OCI-LY1 (cell line): ENCODE measurements at regions not wholly inside any gene's neighbourhood (a gene's known extent, or its start where the extent isn't known, plus 50 kb on each side); places are given as distances from the start of the nearest gene placed in this dataset.

Experiments used
- H2AFZ ChIP-seq: fragments of 200-600 bp; sonication (generic), shearing (Covaris generic); 2 replicates; pipeline ENCODE4 v1.6.0; 2014; ENCODE audit warnings: antibody characterized with exemption, mild to moderate bottlenecking, low read length
- H3F3A ChIP-seq: fragments of 200-600 bp; sonication (generic), shearing (Covaris generic); 2 replicates; pipeline ENCODE4 v1.6.0; 2014; ENCODE audit warnings: mild to moderate bottlenecking, antibody characterized with exemption, low read length, moderate library complexity; ENCODE audit not compliant: insufficient read depth
- H3K27ac ChIP-seq: fragments of 200-600 bp; sonication (generic); 2 replicates; pipeline ENCODE4 v1.5.1; 2014; ENCODE audit warnings: low read length, mixed run types, mild to moderate bottlenecking, low read depth; ENCODE audit not compliant: poor library complexity, severe bottlenecking
- H3K27me3 ChIP-seq: fragments of 200-600 bp; sonication (generic); 2 replicates; pipeline ENCODE4 v1.6.0; 2014; ENCODE audit warnings: antibody characterized with exemption, mild to moderate bottlenecking, low read length, moderate library complexity; ENCODE audit not compliant: insufficient read depth
- H3K36me3 ChIP-seq: fragments of 200-600 bp; sonication (generic); 2 replicates; pipeline ENCODE4 v1.6.1; 2014; ENCODE audit warnings: mild to moderate bottlenecking, antibody characterized with exemption, low read length, moderate library complexity, mixed read lengths; ENCODE audit not compliant: insufficient read depth
- H3K4me1 ChIP-seq: fragments of 200-600 bp; sonication (generic); 2 replicates; pipeline ENCODE4 v1.5.1; 2014; ENCODE audit warnings: mild to moderate bottlenecking, low read length, moderate library complexity; ENCODE audit not compliant: insufficient read depth, severe bottlenecking
- H3K4me2 ChIP-seq: fragments of 200-600 bp; sonication (generic), shearing (Covaris generic); 2 replicates; pipeline ENCODE4 v1.6.1; 2014; ENCODE audit warnings: low read length
- H3K4me3 ChIP-seq: fragments of 200-600 bp; sonication (generic); 2 replicates; pipeline ENCODE4 v1.5.1; 2014; ENCODE audit warnings: low read length, low read depth, mild to moderate bottlenecking, mixed read lengths; ENCODE audit not compliant: poor library complexity, severe bottlenecking
- H3K79me2 ChIP-seq: fragments of 200-600 bp; shearing (Covaris generic); 2 replicates; pipeline ENCODE4 v1.6.1; 2016; ENCODE audit warnings: mixed run types, low read length, mixed read lengths; ENCODE audit not compliant: insufficient read depth
- H3K9ac ChIP-seq: fragments of 200-600 bp; sonication (generic), shearing (Covaris generic); 2 replicates; pipeline ENCODE4 v1.6.1; 2014; ENCODE audit warnings: mild to moderate bottlenecking, low read length, mixed read lengths
- H3K9me2 ChIP-seq: fragments of 200-600 bp; sonication (generic), shearing (Covaris generic); 2 replicates; pipeline ENCODE4 v1.6.1; 2014; ENCODE audit warnings: low read depth, mild to moderate bottlenecking, low read length, mixed read lengths
- H3K9me3 ChIP-seq: fragments of 200-600 bp; shearing (Covaris generic); 2 replicates; pipeline ENCODE4 v1.6.1; 2014; ENCODE audit warnings: low read length, mixed read lengths
- H4K20me1 ChIP-seq: fragments of 200-600 bp; sonication (generic), shearing (Covaris generic); 2 replicates; pipeline ENCODE4 v1.6.0; 2016; ENCODE audit warnings: mild to moderate bottlenecking, low read length; ENCODE audit not compliant: insufficient read depth
- EZH2 ChIP-seq: fragments of 200-600 bp; sonication (generic), shearing (Covaris generic); IDR thresholded peaks from 2 replicates; pipeline ENCODE4 v1.8.0; 2017; ENCODE audit warnings: borderline replicate concordance, mixed run types, mild to moderate bottlenecking, antibody characterized with exemption, low read length, moderate library complexity, mixed read lengths
- TF ChIP-seq, protein P1 (sequence below): fragments of 200-600 bp; sonication (generic), shearing (Covaris generic); IDR thresholded peaks from 2 replicates; pipeline ENCODE4 v1.5.1; 2017; ENCODE audit warnings: mild to moderate bottlenecking, antibody characterized with exemption, low read length, moderate library complexity, mixed read lengths

- Histone ChIP-seq H4K20me1 (no peaks in the 10 kb centered on the region), H3K27me3 (no peaks in the 10 kb centered on the region), H2AFZ (no peak overlapping the region), H3K4me2 (no peak overlapping the region), H3K4me1 (no peaks in the 10 kb centered on the region), H3K27ac (no peak overlapping the region), H3K9me2 (no peaks in the 10 kb centered on the region), H3K9ac (no peak overlapping the region), H3K4me3 (no peak overlapping the region), H3K36me3 (no peaks in the 10 kb centered on the region), H3F3A (no peaks in the 10 kb centered on the region), H3K9me3 (no peaks in the 10 kb centered on the region), H3K79me2 (no peaks in the 10 kb centered on the region)
- TF ChIP-seq, protein P1, sequence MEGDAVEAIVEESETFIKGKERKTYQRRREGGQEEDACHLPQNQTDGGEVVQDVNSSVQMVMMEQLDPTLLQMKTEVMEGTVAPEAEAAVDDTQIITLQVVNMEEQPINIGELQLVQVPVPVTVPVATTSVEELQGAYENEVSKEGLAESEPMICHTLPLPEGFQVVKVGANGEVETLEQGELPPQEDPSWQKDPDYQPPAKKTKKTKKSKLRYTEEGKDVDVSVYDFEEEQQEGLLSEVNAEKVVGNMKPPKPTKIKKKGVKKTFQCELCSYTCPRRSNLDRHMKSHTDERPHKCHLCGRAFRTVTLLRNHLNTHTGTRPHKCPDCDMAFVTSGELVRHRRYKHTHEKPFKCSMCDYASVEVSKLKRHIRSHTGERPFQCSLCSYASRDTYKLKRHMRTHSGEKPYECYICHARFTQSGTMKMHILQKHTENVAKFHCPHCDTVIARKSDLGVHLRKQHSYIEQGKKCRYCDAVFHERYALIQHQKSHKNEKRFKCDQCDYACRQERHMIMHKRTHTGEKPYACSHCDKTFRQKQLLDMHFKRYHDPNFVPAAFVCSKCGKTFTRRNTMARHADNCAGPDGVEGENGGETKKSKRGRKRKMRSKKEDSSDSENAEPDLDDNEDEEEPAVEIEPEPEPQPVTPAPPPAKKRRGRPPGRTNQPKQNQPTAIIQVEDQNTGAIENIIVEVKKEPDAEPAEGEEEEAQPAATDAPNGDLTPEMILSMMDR: no peak
- TF ChIP-seq EZH2: no peak
Measured at GRCh38 chr12:62028536-62028935, 231.7 kb upstream of the USP15 start.

- no peak overlapping the region for H3K9ac ChIP-seq
- no peak overlapping the region for H3K27ac ChIP-seq
- H3K27me3 ChIP-seq: no peaks in the 10 kb centered on the region
- no peaks in the 10 kb centered on the region for H4K20me1 ChIP-seq
- TF ChIP-seq, protein P1: no peak
- no peak for TF ChIP-seq EZH2
- no peaks in the 10 kb centered on the region for H3F3A ChIP-seq
- H3K36me3 ChIP-seq: no peaks in the 10 kb centered on the region
- no peaks in the 10 kb centered on the region for H3K9me3 ChIP-seq
- H3K79me2 ChIP-seq: no peaks in the 10 kb centered on the region
- H3K4me2 ChIP-seq: no peak overlapping the region
- no peaks in the 10 kb centered on the region for H3K9me2 ChIP-seq
- no peaks in the 10 kb centered on the region for H3K4me1 ChIP-seq
- H2AFZ ChIP-seq: no peak overlapping the region
- H3K4me3 ChIP-seq: no peak overlapping the region
Measured at GRCh38 chr12:62032870-62033269, 227.3 kb upstream of the USP15 start.

- no peaks in the 10 kb centered on the region for H3K4me1 ChIP-seq
- H3K36me3 ChIP-seq: no peaks in the 10 kb centered on the region
- H3K4me2 ChIP-seq: no peak overlapping the region
- H3K27ac ChIP-seq: no peak overlapping the region
- no peaks in the 10 kb centered on the region for H3F3A ChIP-seq
- H3K9me3 ChIP-seq: no peaks in the 10 kb centered on the region
- no peaks in the 10 kb centered on the region for H3K27me3 ChIP-seq
- TF ChIP-seq EZH2: no peak
- TF ChIP-seq, protein P1: no peak
- no peaks in the 10 kb centered on the region for H4K20me1 ChIP-seq
- no peaks in the 10 kb centered on the region for H3K9me2 ChIP-seq
- no peak overlapping the region for H3K4me3 ChIP-seq
- no peaks in the 10 kb centered on the region for H3K79me2 ChIP-seq
- no peak overlapping the region for H3K9ac ChIP-seq
- no peak overlapping the region for H2AFZ ChIP-seq
Measured at GRCh38 chr12:62044450-62045135, 215.6 kb upstream of the USP15 start.
